ENCODE measurements at regions not wholly inside any gene's neighbourhood (a gene's known extent, or its start where the extent isn't known, plus 50 kb on each side); places are given as distances from the start of the nearest gene placed in this dataset.

DNA sequence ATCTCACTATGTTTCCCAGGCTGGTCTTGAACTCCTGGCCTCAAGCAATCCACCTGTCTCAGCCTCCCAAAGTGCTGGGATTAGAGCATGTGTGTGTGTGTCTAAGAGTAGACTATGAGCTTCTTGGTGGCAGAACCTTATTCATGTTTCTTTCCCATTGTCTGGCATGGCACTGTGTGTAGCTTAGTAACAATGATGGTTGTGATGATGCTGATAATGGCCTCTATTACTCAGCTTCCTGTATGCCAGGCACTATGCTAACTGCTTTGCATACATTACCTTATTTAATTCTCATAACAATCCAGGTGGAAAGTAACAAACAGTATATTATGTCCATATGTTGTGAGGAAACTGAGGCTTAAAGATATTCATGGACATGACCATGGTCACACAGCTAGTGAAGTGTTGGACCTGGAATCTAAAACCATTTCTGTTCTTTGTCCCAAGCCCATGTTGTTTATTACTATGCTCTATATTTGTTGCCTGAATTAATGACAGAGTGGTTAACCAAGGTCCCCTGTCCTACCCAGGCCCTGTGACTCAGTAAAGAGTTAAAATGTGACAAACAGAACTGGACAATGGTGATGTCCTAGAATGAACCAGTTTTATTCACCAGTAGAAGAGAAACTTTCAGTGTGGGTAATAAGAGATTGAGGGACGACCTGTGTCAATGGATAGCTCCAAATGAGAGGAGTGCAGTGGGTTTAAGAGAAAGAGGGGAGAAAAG, 109.6 kb downstream of the KLF5 start:
- TF ChIP-seq, protein P1, sequence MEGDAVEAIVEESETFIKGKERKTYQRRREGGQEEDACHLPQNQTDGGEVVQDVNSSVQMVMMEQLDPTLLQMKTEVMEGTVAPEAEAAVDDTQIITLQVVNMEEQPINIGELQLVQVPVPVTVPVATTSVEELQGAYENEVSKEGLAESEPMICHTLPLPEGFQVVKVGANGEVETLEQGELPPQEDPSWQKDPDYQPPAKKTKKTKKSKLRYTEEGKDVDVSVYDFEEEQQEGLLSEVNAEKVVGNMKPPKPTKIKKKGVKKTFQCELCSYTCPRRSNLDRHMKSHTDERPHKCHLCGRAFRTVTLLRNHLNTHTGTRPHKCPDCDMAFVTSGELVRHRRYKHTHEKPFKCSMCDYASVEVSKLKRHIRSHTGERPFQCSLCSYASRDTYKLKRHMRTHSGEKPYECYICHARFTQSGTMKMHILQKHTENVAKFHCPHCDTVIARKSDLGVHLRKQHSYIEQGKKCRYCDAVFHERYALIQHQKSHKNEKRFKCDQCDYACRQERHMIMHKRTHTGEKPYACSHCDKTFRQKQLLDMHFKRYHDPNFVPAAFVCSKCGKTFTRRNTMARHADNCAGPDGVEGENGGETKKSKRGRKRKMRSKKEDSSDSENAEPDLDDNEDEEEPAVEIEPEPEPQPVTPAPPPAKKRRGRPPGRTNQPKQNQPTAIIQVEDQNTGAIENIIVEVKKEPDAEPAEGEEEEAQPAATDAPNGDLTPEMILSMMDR (conservative IDR thresholded peaks at IDR 0.05; ENCODE audit: low read length): no peak
- no peak for TF ChIP-seq EZH2phosphoT487 (IDR thresholded peaks at IDR 0.05; ENCODE audit: borderline replicate concordance, low read depth, low read length)
